A673 (cell line): ENCODE measurements at regions not wholly inside any gene's neighbourhood (a gene's known extent, or its start where the extent isn't known, plus 50 kb on each side); places are given as distances from the start of the nearest gene placed in this dataset.

Experiments used
- EZH2 ChIP-seq: fragments of 200-600 bp; sonication (generic); IDR thresholded peaks from 2 replicates; pipeline ENCODE4 v1.6.1; 2017; ENCODE audit warnings: borderline replicate concordance, low read depth, mild to moderate bottlenecking, mixed read lengths, antibody characterized with exemption, low read length; ENCODE audit not compliant: poor library complexity, severe bottlenecking
- TF ChIP-seq, protein P1 (sequence below): fragments of 300-800, 200-600 bp; sonication (generic); conservative IDR thresholded peaks from 2 replicates; pipeline ENCODE4 v1.5.1; 2017; ENCODE audit warnings: low read depth, mild to moderate bottlenecking, antibody characterized with exemption, low read length, moderate library complexity, mixed read lengths

DNA sequence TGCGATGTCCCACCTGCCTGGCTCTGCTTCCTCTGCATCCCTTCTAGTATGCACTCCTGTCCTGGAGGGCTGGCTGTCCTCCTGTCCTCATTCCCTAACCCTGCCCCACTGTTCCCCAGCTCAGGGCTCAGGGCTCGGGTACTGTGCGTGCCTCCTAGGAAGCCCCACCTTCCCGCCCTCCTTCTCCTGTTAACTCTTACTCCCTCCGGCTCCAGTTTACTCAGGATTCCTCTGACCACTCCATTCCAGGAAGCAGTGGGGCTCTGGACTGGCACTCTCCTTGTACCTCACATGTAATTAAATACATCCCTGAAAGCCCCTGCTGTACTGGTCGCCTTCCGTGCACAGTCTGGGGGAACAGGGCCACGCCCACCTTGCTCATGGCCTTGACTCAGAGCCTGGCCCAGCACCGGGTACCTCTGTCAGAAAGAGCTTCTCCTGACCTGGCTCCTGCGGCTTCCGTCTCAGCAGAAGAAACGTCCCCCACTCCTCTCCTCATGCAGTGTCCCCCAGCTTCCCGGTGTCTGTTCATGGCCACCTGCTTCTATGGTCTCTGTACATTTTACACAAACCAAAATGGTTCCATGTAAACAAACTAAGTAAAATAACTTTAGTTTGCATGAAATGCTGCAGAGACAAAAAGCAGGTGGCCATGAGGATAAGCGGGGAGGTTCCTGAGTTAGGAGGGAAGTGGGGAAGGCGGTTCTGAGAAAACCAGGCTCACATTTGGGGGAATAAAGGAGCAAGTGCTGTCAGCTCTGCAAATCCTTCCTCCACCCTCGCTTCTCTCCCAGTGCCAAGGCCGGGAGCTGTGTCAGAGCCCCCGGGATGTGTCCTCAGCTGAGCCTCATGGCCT is 445.9 kb downstream of the BRD1 start:
- TF ChIP-seq, protein P1, sequence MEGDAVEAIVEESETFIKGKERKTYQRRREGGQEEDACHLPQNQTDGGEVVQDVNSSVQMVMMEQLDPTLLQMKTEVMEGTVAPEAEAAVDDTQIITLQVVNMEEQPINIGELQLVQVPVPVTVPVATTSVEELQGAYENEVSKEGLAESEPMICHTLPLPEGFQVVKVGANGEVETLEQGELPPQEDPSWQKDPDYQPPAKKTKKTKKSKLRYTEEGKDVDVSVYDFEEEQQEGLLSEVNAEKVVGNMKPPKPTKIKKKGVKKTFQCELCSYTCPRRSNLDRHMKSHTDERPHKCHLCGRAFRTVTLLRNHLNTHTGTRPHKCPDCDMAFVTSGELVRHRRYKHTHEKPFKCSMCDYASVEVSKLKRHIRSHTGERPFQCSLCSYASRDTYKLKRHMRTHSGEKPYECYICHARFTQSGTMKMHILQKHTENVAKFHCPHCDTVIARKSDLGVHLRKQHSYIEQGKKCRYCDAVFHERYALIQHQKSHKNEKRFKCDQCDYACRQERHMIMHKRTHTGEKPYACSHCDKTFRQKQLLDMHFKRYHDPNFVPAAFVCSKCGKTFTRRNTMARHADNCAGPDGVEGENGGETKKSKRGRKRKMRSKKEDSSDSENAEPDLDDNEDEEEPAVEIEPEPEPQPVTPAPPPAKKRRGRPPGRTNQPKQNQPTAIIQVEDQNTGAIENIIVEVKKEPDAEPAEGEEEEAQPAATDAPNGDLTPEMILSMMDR: no peak
- no peak for TF ChIP-seq EZH2
